Sigmoid colon (tissue), 3 donors: ENCODE measurements at regions not wholly inside any gene's neighbourhood (a gene's known extent, or its start where the extent isn't known, plus 50 kb on each side); places are given as distances from the start of the nearest gene placed in this dataset.

Source experiments
- CTCF ChIP-seq, 4 experiments: fragments of 450-650 bp in 3 of 4; fragments of 200-600 bp in 1 of 4; IDR thresholded peaks; one replicate each; pipeline ENCODE4 v1.5.1; 2016 to 2019; ENCODE audit warnings: antibody characterized with exemption in 4 of 4, mild to moderate bottlenecking in 3 of 4, moderate library complexity in 2 of 4
- POLR2A ChIP-seq, 2 donors: fragments of 450-650 bp; IDR thresholded peaks; one replicate each; pipeline ENCODE4 v1.6.1; 2016; ENCODE audit warnings: antibody characterized with exemption in 2 of 2, mild to moderate bottlenecking in 2 of 2, moderate library complexity in 2 of 2

GRCh38 chr3:102002056-102002455 is 152.7 kb downstream of the NFKBIZ start:
- TF ChIP-seq POLR2A (IDR thresholded peaks at IDR 0.05) = no peak
- no peak for TF ChIP-seq CTCF (IDR thresholded peaks at IDR 0.05)
